ENCODE measurements at regions not wholly inside any gene's neighbourhood (a gene's known extent, or its start where the extent isn't known, plus 50 kb on each side); places are given as distances from the start of the nearest gene placed in this dataset.

DNA sequence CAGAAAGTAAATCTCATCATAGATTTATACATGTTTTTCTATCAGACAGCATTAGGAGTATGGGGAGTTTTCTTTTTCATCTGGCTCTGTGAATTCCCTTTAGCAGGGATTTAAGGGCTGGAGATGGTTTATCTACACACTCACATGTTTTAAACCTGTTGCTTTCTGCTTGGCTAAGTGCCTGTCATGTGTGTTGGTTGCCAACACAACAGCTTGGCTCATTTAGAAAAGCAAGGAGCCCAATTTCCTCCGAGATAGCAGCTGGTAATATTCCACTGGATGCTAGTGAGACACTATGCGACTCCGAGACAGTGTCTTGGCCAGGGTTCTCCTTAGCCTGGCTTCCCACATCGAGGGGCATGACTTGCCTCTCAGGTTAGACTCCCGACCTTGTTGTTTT, 83.3 kb downstream of the KLF5 start:
- WGBS, 3 donors, result 14 to 20% (median 15%) methylated on average over 5 of the region's 5 CpGs
- H3K4me3 ChIP-seq, result no peak overlapping the region
- no peak for DNase-seq
- no peaks in the 10 kb centered on the region for H3K27me3 ChIP-seq
- H3K9me3 ChIP-seq, result no peaks in the 10 kb centered on the region
- intact Hi-C loops (cut with DNase I), result no loop called here
- no peaks in the 10 kb centered on the region for H3K4me1 ChIP-seq (ENCODE audit: insufficient read depth)
- no peak overlapping the region for H3K27ac ChIP-seq
- no peaks in the 10 kb centered on the region for H3K36me3 ChIP-seq
- TF ChIP-seq, protein P1, sequence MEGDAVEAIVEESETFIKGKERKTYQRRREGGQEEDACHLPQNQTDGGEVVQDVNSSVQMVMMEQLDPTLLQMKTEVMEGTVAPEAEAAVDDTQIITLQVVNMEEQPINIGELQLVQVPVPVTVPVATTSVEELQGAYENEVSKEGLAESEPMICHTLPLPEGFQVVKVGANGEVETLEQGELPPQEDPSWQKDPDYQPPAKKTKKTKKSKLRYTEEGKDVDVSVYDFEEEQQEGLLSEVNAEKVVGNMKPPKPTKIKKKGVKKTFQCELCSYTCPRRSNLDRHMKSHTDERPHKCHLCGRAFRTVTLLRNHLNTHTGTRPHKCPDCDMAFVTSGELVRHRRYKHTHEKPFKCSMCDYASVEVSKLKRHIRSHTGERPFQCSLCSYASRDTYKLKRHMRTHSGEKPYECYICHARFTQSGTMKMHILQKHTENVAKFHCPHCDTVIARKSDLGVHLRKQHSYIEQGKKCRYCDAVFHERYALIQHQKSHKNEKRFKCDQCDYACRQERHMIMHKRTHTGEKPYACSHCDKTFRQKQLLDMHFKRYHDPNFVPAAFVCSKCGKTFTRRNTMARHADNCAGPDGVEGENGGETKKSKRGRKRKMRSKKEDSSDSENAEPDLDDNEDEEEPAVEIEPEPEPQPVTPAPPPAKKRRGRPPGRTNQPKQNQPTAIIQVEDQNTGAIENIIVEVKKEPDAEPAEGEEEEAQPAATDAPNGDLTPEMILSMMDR (IDR thresholded peaks at IDR 0.05), result no peak
- no peak for TF ChIP-seq POLR2A (IDR thresholded peaks at IDR 0.05)
- no peak for TF ChIP-seq EP300 (IDR thresholded peaks at IDR 0.05)

DNA sequence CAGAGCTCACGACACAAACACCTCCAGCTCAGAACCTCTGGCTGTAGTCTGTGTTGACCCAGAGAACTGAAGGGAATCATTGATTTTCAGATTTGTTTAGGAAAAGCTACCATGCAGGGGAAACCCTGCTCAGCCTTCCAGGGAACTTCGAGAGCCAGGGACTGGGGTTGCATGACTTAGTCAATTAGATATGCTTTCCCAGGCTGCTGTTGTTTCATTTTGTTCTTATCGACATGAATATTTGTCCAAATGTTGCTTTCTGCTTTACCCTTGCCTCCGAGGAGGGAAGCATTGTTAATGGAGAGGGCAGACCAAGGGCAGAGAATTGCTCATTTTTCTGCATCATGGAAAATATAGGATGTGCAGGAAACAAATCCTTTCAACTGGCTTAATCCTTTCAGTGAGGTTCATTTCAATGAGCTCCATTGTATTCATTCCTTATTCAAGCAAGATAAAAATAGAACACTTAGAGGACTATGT, 82.5 kb downstream of the KLF5 start:
- no peaks in the 10 kb centered on the region for H3K4me1 ChIP-seq (ENCODE audit: insufficient read depth)
- H3K36me3 ChIP-seq, result no peaks in the 10 kb centered on the region
- no peaks in the 10 kb centered on the region for H3K9me3 ChIP-seq
- H3K27me3 ChIP-seq, result no peaks in the 10 kb centered on the region
- no peak overlapping the region for H3K27ac ChIP-seq
- H3K4me3 ChIP-seq, result no peak overlapping the region
- intact Hi-C loops (cut with DNase I), result no loop called here
- no peak for TF ChIP-seq POLR2A (IDR thresholded peaks at IDR 0.05)
- TF ChIP-seq, protein P1 (IDR thresholded peaks at IDR 0.05), result no peak
- TF ChIP-seq EP300 (IDR thresholded peaks at IDR 0.05), result no peak
- 12 to 27% (median 21%) methylated on average over 4 of the region's 4 CpGs for WGBS, 3 donors
- no peak for DNase-seq

DNA sequence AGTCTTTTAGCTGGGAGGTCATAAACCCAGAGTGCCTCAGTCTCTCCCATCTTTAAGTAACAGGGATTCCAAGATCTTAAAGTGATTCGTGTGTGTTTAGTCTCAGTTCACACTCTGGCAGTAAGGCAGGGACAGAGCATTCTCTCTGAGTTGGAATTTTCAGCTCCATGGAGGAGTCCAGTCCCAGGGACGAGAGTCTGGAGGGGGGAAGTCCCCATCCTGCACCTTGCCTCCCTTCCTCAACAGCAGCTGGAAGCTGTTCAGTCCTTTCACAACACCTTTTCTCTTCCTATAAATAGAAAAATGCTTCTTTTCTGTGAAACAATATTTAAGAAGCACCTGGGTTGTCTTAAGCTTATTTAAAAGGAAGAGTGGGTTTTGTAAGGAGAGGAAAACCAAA, 82.0 kb downstream of the KLF5 start:
- H3K4me3 ChIP-seq, result no peak overlapping the region
- H3K27ac ChIP-seq, result no peak overlapping the region
- intact Hi-C loops (cut with DNase I), result no loop called here

DNA sequence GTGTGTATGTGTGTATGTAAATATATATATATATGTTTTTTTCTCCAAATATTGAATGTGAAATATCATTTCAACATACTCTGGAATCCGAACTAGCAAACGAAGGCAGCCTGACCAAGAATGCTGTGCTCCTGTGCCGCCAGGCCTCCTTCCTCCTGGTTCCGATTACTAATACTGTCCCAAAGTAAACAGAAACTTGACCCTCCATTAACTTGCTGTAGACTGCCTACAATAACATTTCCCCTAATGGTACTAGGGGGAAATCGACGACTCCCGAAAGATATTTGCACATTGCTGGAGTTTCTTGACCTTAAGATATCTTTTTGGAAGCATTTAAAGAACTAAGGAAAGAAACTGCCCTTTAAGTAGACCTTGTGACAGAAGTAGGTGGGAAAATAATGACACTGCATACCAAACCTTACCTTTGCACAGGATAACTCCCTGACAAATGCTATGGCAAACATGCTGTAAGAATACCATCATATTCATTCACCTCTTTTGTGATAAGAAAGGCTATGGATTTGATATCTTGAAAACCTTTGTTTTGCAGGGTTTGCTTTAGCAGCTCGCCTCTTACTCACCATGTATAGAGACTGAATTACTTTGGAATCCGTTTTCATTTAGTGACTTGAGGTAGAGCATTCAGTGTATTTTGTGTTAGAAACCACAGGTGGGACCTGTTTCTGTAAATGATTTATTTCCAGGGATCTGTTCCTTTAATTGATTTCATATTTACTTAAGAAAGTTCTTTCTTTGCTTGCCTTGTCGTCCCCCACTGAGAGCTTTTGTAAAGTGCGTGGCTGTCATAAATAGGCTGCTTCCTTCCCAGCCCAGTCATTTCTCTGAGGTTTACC, 80.1 kb downstream of the KLF5 start:
- Histone ChIP-seq H3K27ac (no peak overlapping the region), H3K9me3 (no peaks in the 10 kb centered on the region), H3K4me1 (ENCODE audit: insufficient read depth) (no peaks in the 10 kb centered on the region), H3K36me3 (no peaks in the 10 kb centered on the region), H3K27me3 (no peaks in the 10 kb centered on the region), H3K4me3 (no peak overlapping the region)
- intact Hi-C loops (cut with DNase I), result no loop called here
- TF ChIP-seq POLR2A (IDR thresholded peaks at IDR 0.05), result no peak
- TF ChIP-seq, protein P1 (IDR thresholded peaks at IDR 0.05), result no peak
- TF ChIP-seq EP300 (IDR thresholded peaks at IDR 0.05), result no peak
- WGBS, 3 donors, result 66 to 71% (median 68%) methylated on average over 11 of the region's 11 CpGs
- no peak for DNase-seq

More for the DNA sequence above, 82.0 kb downstream of the KLF5 start:
- TF ChIP-seq EP300 (IDR thresholded peaks at IDR 0.05) (no peak), POLR2A (IDR thresholded peaks at IDR 0.05) (no peak)
- TF ChIP-seq, protein P1 (IDR thresholded peaks at IDR 0.05), result no peak
- Histone ChIP-seq H3K9me3 (no peaks in the 10 kb centered on the region), H3K4me1 (ENCODE audit: insufficient read depth) (no peaks in the 10 kb centered on the region), H3K36me3 (no peaks in the 10 kb centered on the region), H3K27me3 (no peaks in the 10 kb centered on the region)
- no peak for DNase-seq
- WGBS, 3 donors, result 47 to 62% (median 51%) methylated on average over 2 of the region's 2 CpGs

All from ovary (tissue), 7 donors.